H1 (cell line): ENCODE measurements at regions not wholly inside any gene's neighbourhood (a gene's known extent, or its start where the extent isn't known, plus 50 kb on each side); places are given as distances from the start of the nearest gene placed in this dataset.

Source experiments
- CBX8 ChIP-seq: fragments of 300-800, 300-1000 bp; sonication (generic); IDR thresholded peaks from 2 replicates; pipeline ENCODE4 v1.7.1; 2016; ENCODE audit warnings: low read depth, low read length, borderline replicate concordance
- GABPA ChIP-seq: IDR thresholded peaks from 2 replicates; pipeline ENCODE4 v1.6.1; 2011; ENCODE audit warnings: mild to moderate bottlenecking, low read length, moderate library complexity, borderline replicate concordance; ENCODE audit not compliant: insufficient read depth
- TCF12 ChIP-seq: IDR thresholded peaks from 2 replicates; pipeline ENCODE4 v1.6.1; 2011; ENCODE audit warnings: low read depth, mild to moderate bottlenecking, low read length
- TF ChIP-seq, protein P1 (sequence below), 3 experiments: IDR thresholded peaks; 1 replicate in 2 of 3; 2 replicates in 1 of 3; pipeline versions ENCODE4 v1.5.1 to v1.6.1; 2011; ENCODE audit warnings: low read length in 3 of 3, mild to moderate bottlenecking in 3 of 3, inconsistent platforms in 2 of 3, low read depth in 1 of 3, moderate library complexity in 1 of 3; ENCODE audit not compliant: insufficient read depth in 1 of 3; ENCODE audit errors: control extremely low read depth in 1 of 3

DNA sequence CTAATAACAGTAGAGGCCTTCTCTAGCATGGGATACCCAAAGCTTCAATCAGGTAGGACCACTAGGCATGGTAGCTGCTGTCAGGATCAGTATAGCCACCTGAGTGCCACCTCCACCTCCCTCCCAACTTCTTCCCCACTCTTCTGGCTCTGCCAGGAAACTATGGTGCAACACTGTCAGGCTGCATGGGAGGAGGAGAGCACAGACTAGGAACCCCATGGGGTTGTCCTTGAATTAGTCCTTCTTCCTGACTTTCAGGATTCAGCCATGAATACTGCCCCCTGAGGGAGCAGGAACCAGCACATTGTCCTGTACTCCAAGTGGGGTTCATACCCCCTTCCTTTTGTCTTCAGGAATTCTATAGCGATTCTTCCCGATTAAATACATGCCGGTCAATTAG lies 340.8 kb upstream of the ONECUT1 start (continued):
- TF ChIP-seq, protein P1, sequence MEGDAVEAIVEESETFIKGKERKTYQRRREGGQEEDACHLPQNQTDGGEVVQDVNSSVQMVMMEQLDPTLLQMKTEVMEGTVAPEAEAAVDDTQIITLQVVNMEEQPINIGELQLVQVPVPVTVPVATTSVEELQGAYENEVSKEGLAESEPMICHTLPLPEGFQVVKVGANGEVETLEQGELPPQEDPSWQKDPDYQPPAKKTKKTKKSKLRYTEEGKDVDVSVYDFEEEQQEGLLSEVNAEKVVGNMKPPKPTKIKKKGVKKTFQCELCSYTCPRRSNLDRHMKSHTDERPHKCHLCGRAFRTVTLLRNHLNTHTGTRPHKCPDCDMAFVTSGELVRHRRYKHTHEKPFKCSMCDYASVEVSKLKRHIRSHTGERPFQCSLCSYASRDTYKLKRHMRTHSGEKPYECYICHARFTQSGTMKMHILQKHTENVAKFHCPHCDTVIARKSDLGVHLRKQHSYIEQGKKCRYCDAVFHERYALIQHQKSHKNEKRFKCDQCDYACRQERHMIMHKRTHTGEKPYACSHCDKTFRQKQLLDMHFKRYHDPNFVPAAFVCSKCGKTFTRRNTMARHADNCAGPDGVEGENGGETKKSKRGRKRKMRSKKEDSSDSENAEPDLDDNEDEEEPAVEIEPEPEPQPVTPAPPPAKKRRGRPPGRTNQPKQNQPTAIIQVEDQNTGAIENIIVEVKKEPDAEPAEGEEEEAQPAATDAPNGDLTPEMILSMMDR (IDR thresholded peaks at IDR 0.05; ENCODE audit: control extremely low read depth in 1 of 3, insufficient read depth in 1 of 3, low read depth in 1 of 3, low read length in 3 of 3) = peak in 2 of 3 experiments; percentile 5 to 26; a peak in 1 of 4 replicates
- TF ChIP-seq TCF12 (no peak), CBX8 (no peak), GABPA (no peak)
